IPS-NIHi7 (cell line): ENCODE measurements at regions not wholly inside any gene's neighbourhood (a gene's known extent, or its start where the extent isn't known, plus 50 kb on each side); places are given as distances from the start of the nearest gene placed in this dataset.
"Not testable (repeated sequence)": the region's sequence is repeated elsewhere in the genome, so short reads cannot be mapped to it uniquely, and the experiment has no call there.

Experiments used
- DNase-seq: peaks from one replicate; pipeline ENCODE4 v3.0.0; 2012; ENCODE audit warnings: mixed read lengths; ENCODE audit errors: extremely low spot score

- no peak for DNase-seq
Measured at GRCh38 chr2:39930175-39930917, 151.3 kb upstream of the THUMPD2 start.

GRCh38 chr2:39929531-39929930 lies 150.5 kb upstream of the THUMPD2 start:
- DNase-seq: no peak

GRCh38 chr2:39925312-39925711 lies 146.3 kb upstream of the THUMPD2 start:
- no peak for DNase-seq

- DNase-seq: no peak
Measured at GRCh38 chr2:39923455-39923854, 144.4 kb upstream of the THUMPD2 start.

DNA sequence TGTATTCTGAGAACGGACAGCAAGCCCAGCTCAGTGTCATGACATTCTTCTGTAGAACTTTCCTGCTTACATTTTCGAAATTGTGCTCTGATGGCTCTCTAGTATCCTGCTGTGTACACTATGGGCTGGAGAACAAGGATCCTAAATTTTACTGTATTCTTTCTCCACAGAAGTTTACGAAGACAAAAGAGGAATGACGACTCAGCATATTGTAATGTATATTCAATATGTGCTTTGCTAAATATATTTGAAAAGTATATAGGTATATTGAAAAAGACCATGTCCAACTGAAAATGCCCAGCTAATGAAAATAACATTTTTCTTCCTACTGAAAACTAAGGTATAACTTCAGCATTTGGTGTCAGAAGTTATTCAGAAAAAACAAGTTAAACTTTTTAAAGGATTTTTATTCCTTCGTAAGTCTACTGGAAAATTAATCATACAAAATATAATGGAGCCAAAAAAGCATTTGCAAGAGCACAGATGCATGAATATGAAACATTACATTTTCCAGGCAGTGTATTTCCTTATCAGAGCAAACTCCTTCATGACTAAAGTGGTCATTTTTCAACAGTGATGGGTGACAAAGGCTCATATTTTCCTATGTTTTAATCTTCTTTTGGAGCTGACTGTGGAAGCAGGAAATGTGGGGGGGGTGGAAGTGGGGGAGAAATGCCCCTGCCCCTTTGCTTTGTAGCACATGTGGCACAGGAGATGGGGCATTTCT lies 143.8 kb upstream of the THUMPD2 start:
- no peak for DNase-seq

DNA sequence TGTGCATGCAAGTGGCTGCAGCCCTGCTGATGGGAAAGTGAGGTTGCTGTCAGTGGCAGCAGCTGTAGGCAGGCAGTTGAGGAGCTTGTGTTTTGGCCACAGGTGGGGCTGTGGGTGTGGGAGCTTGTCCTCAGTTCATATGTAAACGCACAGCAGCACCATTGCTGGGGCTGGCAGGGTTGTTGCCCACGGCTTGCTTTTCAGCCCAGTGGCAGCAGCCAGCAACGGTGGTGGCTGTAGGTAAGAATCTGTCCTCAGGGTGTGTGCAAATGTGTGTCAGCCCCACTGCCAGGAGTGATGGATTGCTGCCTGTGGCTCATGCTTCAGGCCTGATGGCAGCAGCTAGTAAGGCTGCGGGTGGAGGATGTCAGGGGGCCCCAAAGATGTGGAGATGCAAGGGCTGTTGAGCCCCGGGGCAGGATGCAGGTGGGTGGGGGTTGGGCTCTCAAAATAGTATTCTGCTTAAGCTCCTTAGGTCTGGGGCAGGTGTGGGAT lies 141.3 kb upstream of the THUMPD2 start:
- peak; percentile 10 for DNase-seq

DNA sequence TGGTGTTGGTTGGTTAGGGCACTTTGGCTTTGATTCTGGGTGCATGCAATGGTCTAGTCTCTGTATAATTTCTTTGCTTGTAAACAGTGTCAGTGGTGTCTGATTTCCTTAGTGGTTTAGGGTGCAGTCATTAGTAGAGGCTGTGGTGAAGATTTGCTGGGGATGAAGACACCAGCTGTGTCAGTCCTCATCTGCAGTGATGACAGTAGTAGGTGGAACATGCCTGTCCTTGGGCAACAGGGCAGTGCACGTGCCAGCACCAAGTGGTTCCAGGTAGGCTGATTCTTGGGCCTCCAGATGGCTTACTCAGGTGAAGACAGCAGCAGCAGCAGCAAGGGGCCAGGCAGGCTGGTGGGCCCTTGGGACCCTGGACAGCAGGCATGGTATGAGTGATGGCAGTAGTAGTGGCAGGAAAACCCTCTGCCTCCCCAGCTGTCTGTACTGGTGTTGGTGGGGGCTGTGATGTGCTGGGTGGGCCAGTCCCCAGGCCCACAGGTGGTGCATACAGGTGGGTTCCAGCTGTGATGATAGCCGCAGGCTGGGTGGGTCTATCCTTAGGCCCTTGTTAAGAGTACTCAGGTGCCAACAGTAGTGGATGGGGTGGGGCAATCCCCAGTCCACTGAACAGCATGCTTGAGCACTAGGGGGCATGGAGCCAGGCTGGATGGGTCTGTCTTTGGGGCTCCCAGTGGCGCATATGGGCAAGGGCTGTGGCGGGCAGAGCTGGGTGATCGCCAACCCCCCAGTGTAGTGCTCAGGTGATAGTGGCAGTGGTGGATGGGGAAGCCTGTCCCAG lies 140.7 kb upstream of the THUMPD2 start:
- no peak for DNase-seq

GRCh38 chr2:39918886-39919285 lies 139.8 kb upstream of the THUMPD2 start:
- no peak for DNase-seq

- not testable (repeated sequence) for DNase-seq
Measured at GRCh38 chr2:39917371-39917770, 138.3 kb upstream of the THUMPD2 start.

- no peak for DNase-seq
Measured at GRCh38 chr2:39914949-39915348, 135.9 kb upstream of the THUMPD2 start.

DNA sequence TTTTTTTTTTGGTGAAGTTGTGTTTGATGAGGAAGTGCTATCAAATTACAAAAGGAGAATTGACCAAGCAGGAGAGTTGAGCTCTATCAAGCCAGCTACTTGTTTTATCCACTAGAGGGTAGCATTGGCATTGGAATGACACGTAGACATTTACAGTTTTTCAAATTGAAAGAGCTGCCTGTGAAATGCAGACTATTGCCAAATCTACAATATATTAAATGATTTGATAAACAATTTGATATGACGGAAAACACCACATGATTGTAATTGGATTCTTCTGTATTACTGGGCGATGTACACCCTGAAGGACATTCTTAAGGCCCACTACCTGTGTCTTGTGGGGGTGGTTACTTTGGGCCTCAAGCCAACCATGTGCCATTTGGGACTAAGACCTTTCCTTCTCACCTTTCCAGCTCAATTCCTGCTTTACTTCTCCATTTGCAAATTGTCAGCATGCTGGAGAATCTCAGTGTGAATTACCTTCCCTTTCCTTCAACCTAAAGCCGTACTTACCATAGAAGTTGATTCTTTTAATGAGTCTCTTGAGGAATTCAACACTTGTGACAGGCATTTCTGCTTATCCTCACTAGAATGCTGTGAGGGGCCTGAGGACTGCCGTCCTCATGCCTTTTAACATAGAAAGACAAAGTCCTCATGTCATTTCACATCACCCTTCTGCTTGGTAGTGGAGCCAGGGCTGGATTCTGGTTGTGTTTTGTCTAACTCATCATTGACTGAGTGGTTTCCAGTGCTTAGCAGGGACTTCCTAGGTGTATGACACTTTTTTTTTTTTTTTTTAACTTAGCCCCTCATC lies 134.8 kb upstream of the THUMPD2 start:
- peak; percentile 52 for DNase-seq

- no peak for DNase-seq
Measured at GRCh38 chr2:39902103-39902502, 123.0 kb upstream of the THUMPD2 start.

- DNase-seq: no peak
Measured at GRCh38 chr2:39898934-39899333, 119.9 kb upstream of the THUMPD2 start.

DNA sequence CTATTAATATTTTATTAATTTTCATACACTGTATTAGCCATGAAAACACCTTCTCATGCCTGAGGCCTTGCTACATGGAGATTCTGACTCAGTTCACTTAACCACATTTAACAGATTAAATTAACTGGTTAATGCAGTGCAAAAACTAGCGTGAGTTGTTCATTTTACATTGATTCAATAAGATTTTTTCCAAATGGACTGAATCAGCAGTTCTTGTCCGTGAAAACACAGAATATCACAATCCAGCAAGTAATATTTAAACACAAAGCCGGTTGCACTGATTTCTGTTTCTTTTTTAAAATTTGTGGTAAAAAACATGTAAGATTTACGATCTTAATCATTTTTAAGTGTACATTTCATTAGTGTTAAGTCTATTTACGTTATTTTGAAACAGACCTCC lies 118.2 kb upstream of the THUMPD2 start:
- DNase-seq: no peak

DNA sequence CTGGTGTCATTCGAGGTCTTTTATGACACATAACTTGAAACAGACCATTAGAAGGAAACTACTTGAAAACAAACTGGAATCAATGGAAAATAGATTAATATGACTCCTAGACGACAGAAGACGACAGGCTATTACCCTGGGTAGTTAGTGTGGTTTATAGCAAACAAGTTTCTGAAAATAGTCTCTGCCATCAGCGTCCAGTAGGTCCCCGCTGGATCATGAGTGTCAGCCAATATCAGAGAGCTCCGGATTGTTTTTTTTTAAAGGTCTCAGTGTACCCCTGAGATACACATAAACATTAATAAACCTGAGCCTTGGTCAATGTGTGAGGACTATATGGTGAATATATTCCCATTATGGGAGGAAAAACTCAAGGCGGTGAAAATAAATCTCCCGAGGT lies 115.0 kb upstream of the THUMPD2 start:
- no peak for DNase-seq

GRCh38 chr2:39893616-39894015 lies 114.6 kb upstream of the THUMPD2 start:
- no peak for DNase-seq

DNA sequence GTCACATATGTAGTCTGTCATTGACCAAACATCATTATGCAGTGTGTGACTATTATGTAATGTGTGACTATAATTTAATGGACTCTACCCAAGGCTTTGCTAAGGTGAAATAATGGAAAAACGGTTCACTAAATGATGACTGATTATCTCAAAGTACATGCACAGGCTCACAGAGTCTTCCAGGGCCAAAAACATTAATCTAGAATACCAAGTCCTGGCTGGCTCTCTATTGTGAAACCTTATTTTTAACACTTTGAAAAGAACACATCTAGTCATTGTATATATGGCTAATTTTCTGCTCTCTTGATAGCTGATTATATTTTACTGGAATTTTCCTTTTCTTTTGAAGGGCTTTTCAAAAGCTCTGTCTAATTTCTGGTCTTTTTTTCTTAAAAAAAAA lies 102.9 kb upstream of the THUMPD2 start:
- DNase-seq: no peak

DNA sequence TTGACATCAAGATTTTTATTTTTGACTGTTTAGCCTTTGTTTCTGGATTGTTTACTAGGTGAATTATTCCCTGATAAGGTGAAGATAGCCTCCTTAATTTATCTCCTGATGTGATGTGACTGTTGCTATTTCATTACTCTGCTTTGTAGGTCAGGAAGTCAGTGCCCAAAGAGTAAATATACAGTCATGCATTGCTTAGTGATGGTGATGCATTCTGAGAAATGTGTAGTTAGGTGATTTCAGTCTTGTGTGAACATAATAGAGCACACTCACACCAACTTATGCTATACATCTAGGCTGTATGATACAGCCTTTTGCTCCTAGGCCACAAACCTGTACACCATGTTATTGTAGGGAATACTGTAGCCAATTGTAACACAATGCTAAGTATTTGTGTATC lies 102.4 kb upstream of the THUMPD2 start:
- no peak for DNase-seq

DNA sequence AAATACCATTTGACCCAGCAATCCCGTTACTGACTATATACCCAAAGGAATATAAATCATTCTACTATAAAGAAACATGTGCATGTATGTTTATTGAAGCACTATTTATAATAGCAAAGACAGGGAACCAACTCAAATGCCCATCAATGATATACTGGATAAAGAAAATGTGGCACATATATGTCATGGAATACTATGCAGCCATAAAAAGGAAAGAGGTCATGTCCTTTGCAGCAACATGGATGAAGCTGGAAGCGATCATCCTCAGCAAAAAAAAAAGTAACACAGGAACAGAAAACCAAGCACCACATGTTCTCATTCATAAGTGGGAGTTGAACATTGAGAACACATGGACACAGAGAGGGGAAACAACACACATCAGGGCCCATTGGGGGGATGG lies 99.9 kb upstream of the THUMPD2 start:
- not testable (repeated sequence) for DNase-seq

- DNase-seq: no peak
Measured at GRCh38 chr2:39875914-39876267, 96.8 kb upstream of the THUMPD2 start.

GRCh38 chr2:39875182-39875913 lies 96.3 kb upstream of the THUMPD2 start:
- no peak for DNase-seq
